RWPE2 (cell line): ENCODE measurements at regions not wholly inside any gene's neighbourhood (a gene's known extent, or its start where the extent isn't known, plus 50 kb on each side); places are given as distances from the start of the nearest gene placed in this dataset.
"Not testable (repeated sequence)": the region's sequence is repeated elsewhere in the genome, so short reads cannot be mapped to it uniquely, and the experiment has no call there.

Experiments
- ATAC-seq: fragments of 200-7000 bp; cut with Tn5 transposase; 3 replicates; pipeline ENCODE4 v1.9.1; 2021; ENCODE audit warnings: low read depth
- DNase-seq: peaks from one replicate; pipeline ENCODE4 v3.0.0-alpha.2; 2020; ENCODE audit warnings: low spot score
- H3K27ac ChIP-seq: fragments of 450-650 bp; 2 replicates; pipeline ENCODE4 v1.5.1; 2017; ENCODE audit warnings: mild to moderate bottlenecking; ENCODE audit not compliant: poor library complexity, severe bottlenecking
- H3K27me3 ChIP-seq: fragments of 250-450 bp; sonication (Bioruptor Pico); 2 replicates; pipeline ENCODE4 v1.5.1; 2021; ENCODE audit warnings: mild to moderate bottlenecking, moderate library complexity; ENCODE audit not compliant: insufficient read depth, poor library complexity, severe bottlenecking
- H3K36me3 ChIP-seq: fragments of 250-450 bp; sonication (Bioruptor Pico); 2 replicates; pipeline ENCODE4 v1.5.1; 2020; ENCODE audit warnings: low read depth, mild to moderate bottlenecking, moderate library complexity
- H3K4me1 ChIP-seq: fragments of 250-450 bp; sonication (Bioruptor Pico); 2 replicates; pipeline ENCODE4 v1.5.1; 2021; ENCODE audit warnings: mild to moderate bottlenecking, moderate library complexity; ENCODE audit not compliant: insufficient read depth, poor library complexity, severe bottlenecking
- H3K4me3 ChIP-seq: fragments of 250-450 bp; sonication (Bioruptor Pico); 2 replicates; pipeline ENCODE4 v1.5.1; 2021; ENCODE audit warnings: mild to moderate bottlenecking, moderate library complexity; ENCODE audit not compliant: severe bottlenecking
- H3K9me3 ChIP-seq: fragments of 250-450 bp; sonication (Bioruptor Pico); 2 replicates; pipeline ENCODE4 v1.5.1; 2021; ENCODE audit warnings: mild to moderate bottlenecking, moderate library complexity; ENCODE audit not compliant: severe bottlenecking
- CTCF ChIP-seq: fragments of 450-650 bp; IDR thresholded peaks from one replicate; pipeline ENCODE4 v1.5.1; 2017; ENCODE audit warnings: mild to moderate bottlenecking, moderate library complexity; ENCODE audit not compliant: poor library complexity, severe bottlenecking

- DNase-seq = no peak
These were observed 104.5 kb upstream of the PCLO start for GRCh38 chr7:83267141-83267631.

DNA sequence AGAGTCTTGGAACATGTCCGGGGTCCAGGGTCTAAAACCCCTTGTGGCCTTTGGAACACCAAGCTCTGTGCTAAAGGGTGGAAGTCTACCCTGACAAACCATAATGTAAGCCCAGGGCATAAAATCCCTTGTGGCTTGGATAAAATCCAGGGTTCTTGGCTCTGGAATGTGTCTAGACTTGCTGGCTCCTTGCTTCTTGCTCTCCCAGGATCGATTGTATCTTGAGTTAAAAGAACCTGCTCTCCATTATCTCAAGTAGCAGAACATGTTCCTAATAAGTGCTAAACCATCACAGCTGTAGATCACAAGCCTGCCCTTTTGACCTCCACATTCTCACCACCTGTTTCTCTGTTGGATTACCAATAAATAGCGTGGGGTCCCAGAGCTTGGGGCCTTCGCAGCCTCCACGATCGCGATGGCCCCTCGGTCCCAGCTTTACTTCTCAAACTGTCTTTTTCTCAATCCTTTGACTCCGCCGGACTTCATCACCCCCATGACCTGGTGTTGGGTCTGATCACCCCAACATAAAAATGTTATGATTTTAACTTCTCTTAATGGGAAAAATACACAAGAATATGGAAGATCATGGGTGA, 100.9 kb upstream of the PCLO start:
- ATAC-seq, H3K36me3 ChIP-seq, H3K4me1 ChIP-seq, H3K27ac ChIP-seq, H3K9me3 ChIP-seq, DNase-seq, H3K27me3 ChIP-seq, H3K4me3 ChIP-seq: not testable (repeated sequence)

More at GRCh38 chr7:83267141-83267631, 104.5 kb upstream of the PCLO start:
- no peaks in the 10 kb centered on the region for H3K36me3 ChIP-seq
- no peaks in the 10 kb centered on the region for H3K27me3 ChIP-seq
- H3K4me3 ChIP-seq = no peak overlapping the region
- no peaks in the 10 kb centered on the region for H3K4me1 ChIP-seq
- no peak for ATAC-seq
- H3K27ac ChIP-seq = no peak overlapping the region
- TF ChIP-seq CTCF = no peak
- H3K9me3 ChIP-seq = no peaks in the 10 kb centered on the region

DNA sequence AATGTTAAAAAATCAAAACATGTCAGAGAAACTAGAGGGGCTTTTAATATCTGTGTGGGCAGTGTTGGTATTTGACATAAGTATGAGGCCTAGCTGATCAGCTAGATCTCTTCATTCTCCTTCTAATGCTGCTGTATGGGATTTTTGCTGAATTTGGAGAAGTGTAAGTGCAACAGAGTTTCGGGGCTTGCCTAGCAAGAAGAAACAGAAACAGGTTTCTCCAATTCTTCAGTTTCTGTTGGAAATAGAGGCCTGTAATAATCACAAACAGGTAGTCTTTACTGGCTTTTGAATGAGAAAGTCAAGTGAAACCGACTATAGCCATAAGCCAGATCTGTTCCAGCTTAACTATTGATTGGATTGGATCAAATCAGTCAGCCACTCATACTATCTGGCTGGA, 96.4 kb upstream of the PCLO start:
- ATAC-seq (no peak), DNase-seq (no peak)
- TF ChIP-seq CTCF = no peak
- Histone ChIP-seq H3K27me3 (no peaks in the 10 kb centered on the region), H3K9me3 (no peaks in the 10 kb centered on the region), H3K27ac (no peak overlapping the region), H3K36me3 (no peaks in the 10 kb centered on the region; the same call in 1 of the 2 replicates), H3K4me1 (no peaks in the 10 kb centered on the region), H3K4me3 (no peak overlapping the region)

DNA sequence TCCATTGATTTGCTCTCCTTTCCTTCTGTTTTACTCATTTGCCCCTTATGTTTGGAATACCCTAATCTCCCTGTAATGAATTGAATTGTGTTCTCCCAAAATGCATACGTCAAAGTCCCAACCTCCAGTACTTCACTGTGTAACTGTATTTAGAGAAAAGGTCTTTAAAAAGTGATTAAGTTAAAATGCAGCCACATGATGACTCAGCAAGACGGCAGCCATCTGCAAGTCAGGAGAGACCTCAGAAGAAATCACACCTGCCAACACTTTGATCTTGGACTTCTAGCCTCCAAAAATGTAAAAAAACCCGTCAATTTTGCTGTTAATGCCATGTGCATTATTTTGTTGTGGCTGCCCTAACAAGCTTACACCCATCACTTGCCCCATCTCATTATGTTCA, 85.3 kb upstream of the PCLO start:
- DNase-seq (no peak), ATAC-seq (no peak)
- H3K36me3 ChIP-seq = no peaks in the 10 kb centered on the region
- no peak overlapping the region for H3K27ac ChIP-seq
- H3K9me3 ChIP-seq = no peaks in the 10 kb centered on the region
- no peaks in the 10 kb centered on the region for H3K4me1 ChIP-seq
- TF ChIP-seq CTCF = no peak
- no peak overlapping the region for H3K4me3 ChIP-seq
- H3K27me3 ChIP-seq = no peaks in the 10 kb centered on the region

- not testable (repeated sequence) for H3K27me3 ChIP-seq, H3K9me3 ChIP-seq, H3K36me3 ChIP-seq, H3K27ac ChIP-seq, H3K4me3 ChIP-seq, H3K4me1 ChIP-seq, ATAC-seq, DNase-seq
These were observed 56.5 kb upstream of the PCLO start for GRCh38 chr7:83219231-83219630.

GRCh38 chr7:83212883-83213282, 50.2 kb upstream of the PCLO start:
- H3K9me3 ChIP-seq = no peaks in the 10 kb centered on the region
- no peak for TF ChIP-seq CTCF
- H3K27ac ChIP-seq = no peak overlapping the region
- no peaks in the 10 kb centered on the region for H3K4me1 ChIP-seq
- no peak overlapping the region for H3K4me3 ChIP-seq
- no peaks in the 10 kb centered on the region for H3K27me3 ChIP-seq
- no peak for DNase-seq
- no peak for ATAC-seq
- H3K36me3 ChIP-seq = no peaks in the 10 kb centered on the region
